OCI-LY7 (cell line): ENCODE measurements at regions not wholly inside any gene's neighbourhood (a gene's known extent, or its start where the extent isn't known, plus 50 kb on each side); places are given as distances from the start of the nearest gene placed in this dataset.
A peak's percentile ranks its signal among the peaks of the same experiment; 100 is the strongest.

Experiments
- EZH2phosphoT487 ChIP-seq: fragments of 200-600 bp; sonication (generic); IDR thresholded peaks from 2 replicates; pipeline ENCODE4 v1.6.1; 2018; ENCODE audit warnings: low read depth, borderline replicate concordance, mild to moderate bottlenecking, mixed run types, antibody characterized with exemption, low read length, moderate library complexity, mixed read lengths
- TF ChIP-seq, protein P1 (sequence below): fragments of 200-600 bp; sonication (generic); conservative IDR thresholded peaks from 2 replicates; pipeline ENCODE4 v1.5.1; 2014; ENCODE audit warnings: mild to moderate bottlenecking, antibody characterized with exemption, low read length, moderate library complexity, mixed read lengths

- TF ChIP-seq, protein P1, sequence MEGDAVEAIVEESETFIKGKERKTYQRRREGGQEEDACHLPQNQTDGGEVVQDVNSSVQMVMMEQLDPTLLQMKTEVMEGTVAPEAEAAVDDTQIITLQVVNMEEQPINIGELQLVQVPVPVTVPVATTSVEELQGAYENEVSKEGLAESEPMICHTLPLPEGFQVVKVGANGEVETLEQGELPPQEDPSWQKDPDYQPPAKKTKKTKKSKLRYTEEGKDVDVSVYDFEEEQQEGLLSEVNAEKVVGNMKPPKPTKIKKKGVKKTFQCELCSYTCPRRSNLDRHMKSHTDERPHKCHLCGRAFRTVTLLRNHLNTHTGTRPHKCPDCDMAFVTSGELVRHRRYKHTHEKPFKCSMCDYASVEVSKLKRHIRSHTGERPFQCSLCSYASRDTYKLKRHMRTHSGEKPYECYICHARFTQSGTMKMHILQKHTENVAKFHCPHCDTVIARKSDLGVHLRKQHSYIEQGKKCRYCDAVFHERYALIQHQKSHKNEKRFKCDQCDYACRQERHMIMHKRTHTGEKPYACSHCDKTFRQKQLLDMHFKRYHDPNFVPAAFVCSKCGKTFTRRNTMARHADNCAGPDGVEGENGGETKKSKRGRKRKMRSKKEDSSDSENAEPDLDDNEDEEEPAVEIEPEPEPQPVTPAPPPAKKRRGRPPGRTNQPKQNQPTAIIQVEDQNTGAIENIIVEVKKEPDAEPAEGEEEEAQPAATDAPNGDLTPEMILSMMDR: peak; percentile 87
- TF ChIP-seq EZH2phosphoT487: no peak
Measured at GRCh38 chr6:150741633-150742200, 123.8 kb upstream of the MTHFD1L start.
